ENCODE measurements at regions not wholly inside any gene's neighbourhood (a gene's known extent, or its start where the extent isn't known, plus 50 kb on each side); places are given as distances from the start of the nearest gene placed in this dataset.

DNA sequence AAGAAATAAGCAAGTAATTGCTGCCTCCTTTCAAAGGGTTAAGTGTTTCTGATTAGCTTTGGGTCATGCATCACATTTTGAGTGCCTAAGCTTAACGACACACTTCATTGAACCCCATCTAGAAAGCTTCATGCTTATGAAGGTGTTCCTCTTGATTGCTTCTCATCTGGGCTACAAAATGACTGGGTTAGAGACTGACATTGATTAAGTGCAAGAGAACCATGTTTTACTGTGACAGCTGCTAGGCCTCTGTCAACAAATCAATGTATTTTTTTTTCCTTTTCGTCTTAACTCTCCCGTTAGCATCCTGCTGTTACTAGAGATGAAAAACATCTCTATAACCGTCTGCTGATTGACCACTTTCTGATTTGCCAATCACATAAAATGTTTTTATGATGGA, 725.0 kb downstream of the TLE1 start:
- no peak for DNase-seq

DNA sequence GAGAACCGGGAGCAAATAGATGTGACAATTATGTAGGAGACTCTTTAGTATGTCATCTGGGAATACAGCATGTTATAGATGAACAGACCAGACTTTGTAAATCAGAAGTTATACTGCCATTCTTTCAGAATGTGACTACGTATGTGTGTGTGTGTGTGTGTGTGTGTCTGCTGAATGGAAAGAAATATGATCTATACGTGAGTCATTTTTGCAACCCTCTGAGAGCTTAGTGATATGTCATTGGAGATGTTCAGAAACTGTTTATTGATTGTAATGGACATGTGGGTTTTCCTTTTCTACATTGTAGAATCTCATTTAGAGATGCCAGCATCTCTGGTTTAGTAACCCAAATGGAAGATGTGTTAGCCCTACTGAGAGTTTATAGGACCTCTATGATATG, 731.5 kb downstream of the TLE1 start:
- DNase-seq: no peak

DNA sequence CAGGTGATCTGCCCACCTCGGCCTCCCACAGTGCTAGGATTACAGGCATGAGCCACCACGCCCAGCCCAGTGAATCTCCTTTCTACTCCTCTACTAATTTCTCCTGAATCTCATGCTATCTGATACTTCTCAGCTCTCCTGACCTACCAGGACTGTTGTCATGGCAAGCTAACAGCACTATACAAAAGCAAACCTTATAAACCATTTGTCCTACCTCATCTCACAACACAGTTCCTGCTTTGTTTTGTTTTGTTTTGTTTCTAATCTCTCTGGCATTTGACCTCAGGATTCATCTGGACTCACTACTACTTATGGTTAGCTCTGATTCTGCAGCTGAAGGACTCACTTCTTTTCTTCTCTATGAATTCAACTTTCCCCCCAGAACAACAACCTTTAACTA, 734.8 kb downstream of the TLE1 start:
- DNase-seq: no peak

- no peak for DNase-seq
These were observed 736.9 kb downstream of the TLE1 start for GRCh38 chr9:80952363-80952922.

GRCh38 chr9:80951675-80952074, 737.7 kb downstream of the TLE1 start:
- no peak for DNase-seq

DNA sequence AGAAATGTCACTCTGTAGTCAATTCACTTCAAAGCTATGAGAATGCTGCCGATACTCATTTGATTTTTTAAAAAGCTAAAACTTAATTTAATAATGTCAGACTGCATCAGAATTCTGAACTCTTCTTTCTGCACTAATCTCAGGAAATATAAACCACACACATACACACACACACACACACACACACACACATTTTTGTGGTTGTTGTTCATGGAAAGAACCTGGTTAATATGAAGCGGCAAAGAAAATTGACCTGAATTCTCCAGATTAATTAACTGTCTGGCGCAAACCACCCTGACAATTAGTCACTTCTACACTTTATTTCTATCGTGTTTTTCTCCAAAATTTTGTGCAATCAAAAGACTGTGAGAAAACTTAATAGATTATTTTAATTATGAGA, 740.5 kb downstream of the TLE1 start:
- no peak for DNase-seq

DNA sequence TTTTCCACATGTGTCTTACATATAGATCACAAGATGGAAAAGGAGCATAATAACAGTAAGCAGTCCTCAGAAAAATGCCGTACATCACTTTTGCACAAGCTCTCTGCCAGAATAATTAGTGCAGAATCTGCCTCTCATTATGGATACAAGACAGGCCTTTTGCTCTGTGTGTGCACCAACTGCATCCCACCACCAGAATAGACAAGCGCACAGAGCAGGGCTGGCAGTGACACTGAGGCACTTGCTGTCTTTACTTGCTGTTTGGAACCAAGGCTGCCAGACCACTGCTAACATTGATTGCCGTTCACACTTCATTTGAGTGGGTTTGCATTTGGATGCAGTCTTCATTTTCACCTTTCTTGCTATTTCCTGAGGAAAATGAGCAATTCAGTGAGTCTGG, 741.3 kb downstream of the TLE1 start:
- no peak for DNase-seq

- no peak for DNase-seq
These were observed 742.7 kb downstream of the TLE1 start for GRCh38 chr9:80946496-80947170.

- DNase-seq: no peak
These were observed 743.9 kb downstream of the TLE1 start for GRCh38 chr9:80945436-80945835.

DNA sequence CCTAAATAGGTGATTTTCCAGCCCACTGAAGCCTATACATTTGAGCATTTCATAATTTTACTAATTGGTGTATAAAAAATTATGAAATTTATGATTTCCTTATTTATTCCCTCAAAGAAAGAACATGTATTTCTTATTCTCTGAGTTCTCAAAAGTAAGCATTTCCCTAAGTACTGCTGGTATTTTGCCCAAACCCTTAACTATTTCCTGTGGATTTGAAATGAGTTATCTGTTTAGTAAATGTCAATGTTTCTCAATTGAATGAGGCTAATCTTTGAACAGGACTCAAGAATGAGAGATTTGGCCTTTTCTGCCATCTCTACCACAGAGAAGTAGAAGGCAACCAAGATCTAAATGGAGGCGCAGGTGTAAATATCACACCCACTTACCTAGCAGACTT, 751.7 kb downstream of the TLE1 start:
- no peak for DNase-seq

DNA sequence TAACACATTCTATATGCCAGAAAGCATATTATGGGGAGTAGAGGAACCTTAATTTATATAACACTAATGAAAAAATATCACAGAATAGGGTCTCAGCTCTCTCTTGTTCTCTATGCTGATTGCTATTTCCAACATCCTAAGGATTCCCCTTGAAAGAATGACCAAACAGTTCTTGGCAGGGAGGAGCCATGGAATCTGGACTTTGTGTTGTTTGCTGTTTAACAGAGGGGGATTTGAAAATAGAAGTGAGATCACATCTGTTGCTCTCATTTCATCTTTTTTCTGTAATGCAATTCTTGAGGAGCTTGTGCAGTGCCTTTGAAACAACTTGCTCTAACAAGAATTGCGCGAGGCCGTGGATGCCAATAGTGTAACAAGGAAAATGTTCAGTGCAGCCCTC, 755.3 kb downstream of the TLE1 start:
- DNase-seq: no peak

- DNase-seq: no peak
These were observed 756.2 kb downstream of the TLE1 start for GRCh38 chr9:80932947-80933780.

GRCh38 chr9:80932181-80932580, 757.2 kb downstream of the TLE1 start:
- no peak for DNase-seq

DNA sequence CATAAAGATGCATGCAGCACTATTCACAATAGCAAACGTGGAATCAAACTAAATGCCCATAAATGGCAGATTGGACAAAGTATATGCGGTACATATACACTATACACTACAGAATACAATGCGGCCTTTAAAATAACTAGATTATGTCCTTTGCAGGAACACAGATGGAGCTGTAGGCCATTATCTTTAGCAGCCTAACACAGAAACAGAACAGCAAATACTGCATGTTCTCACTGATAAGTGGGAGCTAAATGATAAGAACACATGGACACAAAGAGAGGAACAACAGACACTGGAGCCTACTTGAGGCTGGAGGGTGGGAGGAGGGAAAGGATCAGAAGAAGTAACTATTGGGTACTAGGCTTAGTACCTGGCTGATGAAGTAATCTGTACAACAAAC, 758.2 kb downstream of the TLE1 start:
- DNase-seq: no peak

GRCh38 chr9:80928697-80929096, 760.6 kb downstream of the TLE1 start:
- DNase-seq: no peak

GRCh38 chr9:80926611-80927010, 762.7 kb downstream of the TLE1 start:
- no peak for DNase-seq

- no peak for DNase-seq
These were observed 766.8 kb downstream of the TLE1 start for GRCh38 chr9:80922544-80922943.

DNA sequence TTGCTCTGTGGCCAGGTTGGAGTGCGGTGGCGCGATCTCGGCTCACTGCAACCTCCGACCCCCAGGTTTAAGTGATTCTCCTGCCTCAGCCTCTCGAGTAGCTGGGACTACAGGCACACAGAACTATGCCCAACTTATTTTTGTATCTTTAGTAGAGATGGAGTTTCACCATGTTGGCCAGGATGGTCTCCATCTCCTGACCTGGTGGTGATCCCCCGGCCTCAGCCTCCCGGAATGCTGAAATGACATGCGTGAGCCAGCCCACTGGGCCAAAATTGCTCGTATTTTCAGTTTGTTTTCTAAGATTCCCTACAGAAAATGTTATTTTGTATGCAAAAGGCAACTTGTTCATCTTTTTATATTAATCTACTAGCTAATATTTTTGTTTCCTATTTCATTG, 782.6 kb downstream of the TLE1 start:
- no peak for DNase-seq

DNA sequence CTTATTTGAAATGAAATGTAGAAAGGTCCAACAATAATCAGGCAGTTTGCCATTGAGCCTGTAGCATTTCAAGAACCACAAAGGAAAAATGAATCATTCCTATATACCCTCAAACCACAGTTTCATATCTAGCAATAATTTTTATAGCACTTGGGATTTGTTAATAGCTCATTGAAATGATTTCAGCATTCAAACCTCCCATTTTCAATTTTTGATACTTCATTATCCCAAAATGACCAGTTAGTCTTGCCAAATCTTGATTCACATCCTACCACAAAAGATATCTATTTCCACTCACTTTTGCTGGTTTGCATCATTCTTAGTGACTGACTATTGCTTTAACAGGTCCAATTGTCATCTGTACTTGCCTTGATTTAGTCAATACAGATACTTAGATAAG, 790.1 kb downstream of the TLE1 start:
- no peak for DNase-seq

DNA sequence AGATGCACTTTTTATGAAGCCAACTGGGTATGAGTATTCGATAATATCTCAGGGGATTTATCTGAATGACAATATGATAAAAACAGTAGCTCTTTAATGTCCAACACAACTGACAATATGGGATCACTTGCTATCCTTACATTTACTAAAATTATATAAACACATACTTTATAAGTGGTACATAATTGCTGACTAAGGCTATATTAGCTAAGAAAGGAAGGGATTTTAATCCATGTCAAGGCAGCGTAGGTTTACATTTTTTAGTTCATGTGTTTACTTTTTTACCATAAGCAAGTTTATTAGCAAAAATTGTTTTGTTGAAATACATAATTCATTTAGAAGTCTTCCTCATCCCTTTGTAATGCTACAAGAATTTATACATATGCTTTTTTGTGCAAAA, 796.2 kb downstream of the TLE1 start:
- no peak for DNase-seq

DNA sequence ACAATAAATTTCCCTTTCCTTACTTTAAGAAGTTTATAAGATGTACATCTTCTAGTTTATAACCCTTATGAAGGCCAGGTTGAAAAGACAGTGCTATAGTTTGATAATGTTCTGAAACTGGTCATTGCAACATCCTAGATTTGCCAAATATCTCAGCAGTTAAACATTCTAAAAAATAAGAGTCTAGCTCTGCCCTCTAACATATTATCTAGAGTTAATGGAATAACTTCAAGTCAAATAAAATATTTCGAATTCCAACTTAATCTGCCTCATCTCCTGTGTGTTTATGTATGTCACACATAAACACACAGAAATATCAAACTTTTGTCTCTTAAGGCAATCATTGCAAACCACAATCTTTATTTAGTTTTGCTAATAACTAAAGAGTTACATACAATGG, 796.6 kb downstream of the TLE1 start:
- DNase-seq: no peak

GRCh38 chr9:80890124-80890523, 799.2 kb downstream of the TLE1 start:
- no peak for DNase-seq

DNA sequence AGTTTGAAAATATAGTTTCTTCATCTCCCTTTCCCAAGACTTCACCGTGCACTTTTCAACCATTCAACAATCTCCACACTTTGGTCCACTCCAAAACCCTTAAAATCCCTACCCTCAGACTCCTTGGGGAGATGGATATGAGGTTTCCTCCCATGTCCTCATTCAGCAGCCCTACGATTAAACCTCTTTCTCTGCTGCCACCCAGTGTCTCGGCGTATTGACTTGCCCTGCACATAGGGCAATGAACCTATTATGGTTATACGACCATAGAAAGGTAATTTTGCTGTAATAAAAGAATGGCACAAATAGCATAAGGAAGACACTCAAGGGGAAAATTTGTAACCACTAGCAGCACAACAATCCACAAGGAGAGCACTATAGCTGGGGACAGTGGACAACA, 803.5 kb downstream of the TLE1 start:
- no peak for DNase-seq

DNA sequence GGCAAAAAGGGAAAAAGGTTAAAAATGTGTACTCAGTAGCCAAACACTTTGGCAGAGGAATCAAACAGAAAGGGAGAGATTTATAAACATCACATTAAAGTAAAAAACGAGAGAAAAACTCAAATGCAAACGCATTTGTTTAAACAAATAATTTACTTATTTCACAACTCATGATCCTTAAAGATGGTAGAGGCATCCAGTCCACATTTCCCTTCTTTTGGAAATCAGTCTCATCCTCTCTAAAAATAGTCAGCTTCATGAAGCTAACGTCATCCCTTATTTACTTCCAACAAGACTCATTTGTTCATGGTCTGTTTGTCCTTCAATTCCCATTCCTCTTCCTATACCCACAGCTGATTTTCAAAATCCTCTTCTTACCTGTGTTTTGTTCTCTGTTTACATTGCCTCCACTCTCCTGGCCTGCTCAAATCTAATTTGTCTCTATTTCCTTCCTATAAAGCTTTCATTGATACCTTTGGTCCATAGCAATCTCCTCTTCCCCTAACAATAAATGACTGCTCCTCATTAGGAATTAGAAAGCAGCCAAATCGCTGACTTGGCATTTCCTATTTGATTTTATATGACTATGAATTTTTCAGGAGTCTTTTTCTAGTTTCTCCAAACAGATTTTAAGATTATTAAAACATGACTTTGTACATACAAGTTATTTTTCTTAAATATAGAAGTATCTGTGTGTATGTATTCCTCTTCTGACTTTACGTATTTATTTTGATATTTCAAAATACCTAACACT, 805.3 kb downstream of the TLE1 start:
- DNase-seq: no peak

Data from effector CD8-positive, alpha-beta T cell (primary cell).